ENCODE measurements at regions not wholly inside any gene's neighbourhood (a gene's known extent, or its start where the extent isn't known, plus 50 kb on each side); places are given as distances from the start of the nearest gene placed in this dataset.
A peak's percentile ranks its signal among the peaks of the same experiment; 100 is the strongest.

GRCh38 chr1:224510880-224511645 is 76.5 kb upstream of the WDR26 start:
- no peak for DNase-seq (ENCODE audit: extremely low spot score)
- no peak for TF ChIP-seq CTCF (IDR thresholded peaks at IDR 0.05; ENCODE audit: control extremely low read depth, extremely low read depth, low read depth, missing control alignments)
- POLR2A ChIA-PET = no interaction called here
- CTCF ChIA-PET = interaction anchor here (1.2 to 8.4 kb wide), 4 partner anchors 13 to 412 kb away, joined by 3 to 144 read pairs (median 56); no protein-coding TSS in a partner anchor

- no peak for DNase-seq (ENCODE audit: extremely low spot score)
- ChIA-PET POLR2A (no interaction called here), CTCF (interaction anchor here (0.7 to 8.4 kb wide), 34 partner anchors 9 to 814 kb away, joined by 3 to 144 read pairs (median 4); partner anchors contain the start of gene DNAH14)
- TF ChIP-seq CTCF (IDR thresholded peaks at IDR 0.05; ENCODE audit: control extremely low read depth, extremely low read depth, low read depth, missing control alignments) = no peak
Measured at GRCh38 chr1:224512600-224513151, 78.1 kb upstream of the WDR26 start.

- POLR2A ChIA-PET = no interaction called here
- DNase-seq (ENCODE audit: extremely low spot score) = no peak
- CTCF ChIA-PET = interaction anchor here (0.7 to 8.4 kb wide), 36 partner anchors 10 to 815 kb away, joined by 3 to 144 read pairs (median 4); partner anchors contain the start of gene DNAH14
- no peak for TF ChIP-seq CTCF (IDR thresholded peaks at IDR 0.05; ENCODE audit: control extremely low read depth, extremely low read depth, low read depth, missing control alignments)
Measured at GRCh38 chr1:224513383-224513782, 78.8 kb upstream of the WDR26 start.

GRCh38 chr1:224513787-224514209 is 79.2 kb upstream of the WDR26 start:
- peak; percentile 93 for TF ChIP-seq CTCF (IDR thresholded peaks at IDR 0.05; ENCODE audit: control extremely low read depth, extremely low read depth, low read depth, missing control alignments)
- POLR2A ChIA-PET = no interaction called here
- peak; percentile 88 for DNase-seq (ENCODE audit: extremely low spot score)
- CTCF ChIA-PET = interaction anchor here (0.8 to 8.4 kb wide), 30 partner anchors 10 to 815 kb away, joined by 3 to 144 read pairs (median 5); partner anchors contain the start of gene DNAH14

- DNase-seq (ENCODE audit: extremely low spot score) = no peak
- no peak for TF ChIP-seq CTCF (IDR thresholded peaks at IDR 0.05; ENCODE audit: control extremely low read depth, extremely low read depth, low read depth, missing control alignments)
- ChIA-PET CTCF (interaction anchor here (8.4 kb wide), 1 partner anchor 336 kb away, joined by 144 read pairs; no protein-coding TSS in a partner anchor), POLR2A (no interaction called here)
Measured at GRCh38 chr1:224517171-224517570, 82.6 kb upstream of the WDR26 start.

- ChIA-PET CTCF (interaction anchor here (8.4 kb wide), 1 partner anchor 335 kb away, joined by 144 read pairs; no protein-coding TSS in a partner anchor), POLR2A (no interaction called here)
- DNase-seq (ENCODE audit: extremely low spot score) = no peak
- TF ChIP-seq CTCF (IDR thresholded peaks at IDR 0.05; ENCODE audit: control extremely low read depth, extremely low read depth, low read depth, missing control alignments) = no peak
Measured at GRCh38 chr1:224518528-224518927, 83.9 kb upstream of the WDR26 start.

Data from GM10248 (cell line).